CD14-positive monocyte (primary cell): ENCODE measurements at regions not wholly inside any gene's neighbourhood (a gene's known extent, or its start where the extent isn't known, plus 50 kb on each side); places are given as distances from the start of the nearest gene placed in this dataset.

Experiments used
- DNase-seq, 3 donors: peaks; one replicate each; pipeline ENCODE4 v3.0.0-alpha.2; 2011 to 2022
- H2AFZ ChIP-seq: 2 replicates; pipeline ENCODE4 v1.6.0; 2012; ENCODE audit warnings: mild to moderate bottlenecking, low read depth, low read length, inconsistent platforms; ENCODE audit not compliant: insufficient read depth, poor library complexity, severe bottlenecking
- H3K27ac ChIP-seq, 2 donors: 1 replicate in 1 of 2; 2 replicates in 1 of 2; pipeline ENCODE4 v1.5.1; 2012 to 2013; ENCODE audit warnings: low read length in 2 of 2, control low read depth in 1 of 2, inconsistent platforms in 1 of 2, low read depth in 1 of 2, mild to moderate bottlenecking in 1 of 2
- H3K27me3 ChIP-seq, 2 donors: one replicate each; pipeline versions ENCODE4 v1.6.0 to v1.6.1; 2011 to 2013; ENCODE audit warnings: low read length in 2 of 2; ENCODE audit not compliant: control insufficient read depth in 2 of 2, insufficient read depth in 2 of 2
- H3K36me3 ChIP-seq, 2 donors: replicated peaks in 1 of 2; 1 replicate in 1 of 2; 2 replicates in 1 of 2; pipeline versions ENCODE4 v1.5.1 to v1.6.1; 2012 to 2013; ENCODE audit warnings: low read length in 2 of 2, control low read depth in 1 of 2, inconsistent platforms in 1 of 2, mild to moderate bottlenecking in 1 of 2; ENCODE audit not compliant: insufficient read depth in 2 of 2, control insufficient read depth in 1 of 2
- H3K4me1 ChIP-seq, 2 donors: 1 replicate in 1 of 2; 2 replicates in 1 of 2; pipeline versions ENCODE4 v1.5.1 to v1.6.1; 2012 to 2013; ENCODE audit warnings: low read length in 2 of 2, control low read depth in 1 of 2, inconsistent platforms in 1 of 2, mild to moderate bottlenecking in 1 of 2, moderate library complexity in 1 of 2; ENCODE audit not compliant: insufficient read depth in 2 of 2, control insufficient read depth in 1 of 2
- H3K4me2 ChIP-seq: replicated peaks from 2 replicates; pipeline ENCODE3; 2012; ENCODE audit warnings: low read length, moderate library complexity, mild to moderate bottlenecking; ENCODE audit not compliant: poor library complexity, severe bottlenecking; ENCODE audit errors: extremely low read depth
- H3K4me3 ChIP-seq, 3 experiments: fragments of 200-600 bp in 1 of 3; sonication (generic) in 1 of 3; replicated peaks in 1 of 3; 1 replicate in 2 of 3; 2 replicates in 1 of 3; pipeline ENCODE4 v1.5.1; 2011 to 2013; ENCODE audit warnings: low read length in 3 of 3, mild to moderate bottlenecking in 3 of 3, control low read depth in 2 of 3, low read depth in 2 of 3, inconsistent platforms in 1 of 3, moderate library complexity in 1 of 3
- H3K79me2 ChIP-seq: 2 replicates; pipeline ENCODE4 v1.6.0; 2012; ENCODE audit warnings: mild to moderate bottlenecking, control low read depth, inconsistent platforms, low read length, moderate library complexity; ENCODE audit not compliant: insufficient read depth
- H3K9ac ChIP-seq: 2 replicates; pipeline ENCODE4 v1.6.0; 2017; ENCODE audit warnings: low read length, mild to moderate bottlenecking; ENCODE audit not compliant: insufficient read depth, poor library complexity, severe bottlenecking
- H3K9me3 ChIP-seq, 2 donors: replicated peaks in 1 of 2; 1 replicate in 1 of 2; 2 replicates in 1 of 2; pipeline versions ENCODE4 v1.5.1 to v1.6.1; 2012 to 2013; ENCODE audit warnings: low read length in 2 of 2, control low read depth in 1 of 2; ENCODE audit not compliant: control insufficient read depth in 1 of 2, insufficient read depth in 1 of 2
- H4K20me1 ChIP-seq: 2 replicates; pipeline ENCODE4 v1.6.0; 2012; ENCODE audit warnings: mild to moderate bottlenecking, low read length, control low read depth, moderate library complexity; ENCODE audit not compliant: insufficient read depth
- H3K27ac Mint-ChIP-seq, 7 donors: one replicate each; pipeline ENCODE4 v1.8.0; 2020; ENCODE audit warnings: mild to moderate bottlenecking in 7 of 7, mixed read lengths in 7 of 7, moderate library complexity in 6 of 7, inconsistent platforms in 2 of 7
- H3K27me3 Mint-ChIP-seq, 3 donors: one replicate each; pipeline ENCODE4 v1.8.0; 2021 to 2022; ENCODE audit warnings: low read depth in 3 of 3, mild to moderate bottlenecking in 3 of 3, mixed read lengths in 3 of 3, moderate library complexity in 3 of 3, inconsistent platforms in 1 of 3
- H3K36me3 Mint-ChIP-seq, 2 donors: one replicate each; pipeline ENCODE4 v1.8.0; 2020; ENCODE audit warnings: mixed read lengths in 2 of 2, inconsistent platforms in 1 of 2, mild to moderate bottlenecking in 1 of 2
- H3K4me1 Mint-ChIP-seq: one replicate; pipeline ENCODE4 v1.8.0; 2020; ENCODE audit warnings: mild to moderate bottlenecking, mixed read lengths
- H3K4me3 Mint-ChIP-seq, 2 donors: one replicate each; pipeline ENCODE4 v1.8.0; 2020; ENCODE audit warnings: mild to moderate bottlenecking in 2 of 2, mixed read lengths in 2 of 2, moderate library complexity in 1 of 2
- H3K9me3 Mint-ChIP-seq, 7 donors: one replicate each; pipeline ENCODE4 v1.8.0; 2020 to 2022; ENCODE audit warnings: mixed read lengths in 7 of 7, mild to moderate bottlenecking in 6 of 7, moderate library complexity in 6 of 7, inconsistent platforms in 2 of 7
- CTCF ChIP-seq: fragments of 200-600 bp; IDR thresholded peaks from one replicate; pipeline ENCODE4 v1.8.0; 2022; ENCODE audit warnings: antibody characterized with exemption, mild to moderate bottlenecking
- WGBS: methylation state at CpG from one replicate; pipeline ENCODE4 v1.1.5; 2013; ENCODE audit warnings: missing lambda C conversion rate; ENCODE audit not compliant: insufficient coverage; 5-methylcytosine and 5-hydroxymethylcytosine counted together
- intact Hi-C, 2 donors: fragments of 100-400 bp; cut with micrococcal nuclease; formaldehyde crosslinking; loops; one replicate each; pipeline versions ENCODE4 v1.15.0 to v1.15.1; 2023

- Histone ChIP-seq H4K20me1 (no peaks in the 10 kb centered on the region), H3K9ac (no peak overlapping the region), H3K27ac (no peak overlapping the region), H3K79me2 (no peaks in the 10 kb centered on the region), H3K27me3 (no peaks in the 10 kb centered on the region), H3K4me3 (no peak overlapping the region), H3K36me3 (no peaks in the 10 kb centered on the region), H3K9me3 (peaks cover 2 to 12% of the 10 kb centered on the region in 2 donors), H3K4me1 (no peaks in the 10 kb centered on the region), H3K4me2 (no peak overlapping the region), H2AFZ (no peak overlapping the region)
- TF ChIP-seq CTCF: no peak
- no peak overlapping the region for H3K27ac Mint-ChIP-seq
- no peaks in the 10 kb centered on the region for H3K36me3 Mint-ChIP-seq
- intact Hi-C loops: no loop called here
- peaks cover 0 to 8% (median 3%) of the 10 kb centered on the region in 7 donors for H3K9me3 Mint-ChIP-seq
- 100% methylated on average over 1 of the region's 2 CpGs for WGBS
- H3K4me3 Mint-ChIP-seq: no peak overlapping the region
- H3K4me1 Mint-ChIP-seq: no peaks in the 10 kb centered on the region
- no peaks in the 10 kb centered on the region for H3K27me3 Mint-ChIP-seq
- DNase-seq: no peak
These were observed 987.9 kb downstream of the NTRK3 start for GRCh38 chr15:87268675-87269074.

GRCh38 chr15:87267798-87268197 is 988.7 kb downstream of the NTRK3 start:
- intact Hi-C loops: no loop called here
- no peaks in the 10 kb centered on the region for H3K36me3 Mint-ChIP-seq
- no peak overlapping the region for H3K4me3 ChIP-seq

More at GRCh38 chr15:87267798-87268197, 988.7 kb downstream of the NTRK3 start:
- DNase-seq: no peak
- no peaks in the 10 kb centered on the region for H3K4me1 Mint-ChIP-seq
- WGBS: no CpG with 5 or more reads among the region's 2 CpGs
- H3K4me1 ChIP-seq: no peaks in the 10 kb centered on the region
- H3K4me2 ChIP-seq: no peak overlapping the region
- no peak overlapping the region for H3K27ac ChIP-seq
- no peaks in the 10 kb centered on the region for H4K20me1 ChIP-seq
- H2AFZ ChIP-seq: no peak overlapping the region
- no peak overlapping the region for H3K27ac Mint-ChIP-seq
- H3K79me2 ChIP-seq: no peaks in the 10 kb centered on the region
- no peaks in the 10 kb centered on the region for H3K36me3 ChIP-seq
- H3K4me3 Mint-ChIP-seq: no peak overlapping the region
- H3K9me3 Mint-ChIP-seq: peaks cover 0 to 6% (median 3%) of the 10 kb centered on the region in 7 donors
- H3K27me3 Mint-ChIP-seq: no peaks in the 10 kb centered on the region
- no peak for TF ChIP-seq CTCF
- peaks cover 2 to 20% of the 10 kb centered on the region in 2 donors for H3K9me3 ChIP-seq
- H3K27me3 ChIP-seq: no peaks in the 10 kb centered on the region
- H3K9ac ChIP-seq: no peak overlapping the region
